GM18511 (cell line): ENCODE measurements at regions not wholly inside any gene's neighbourhood (a gene's known extent, or its start where the extent isn't known, plus 50 kb on each side); places are given as distances from the start of the nearest gene placed in this dataset.

ENCODE experiments used
- ATAC-seq: cut with Tn5 transposase; IDR thresholded peaks from one replicate; pipeline ENCODE4 v1.9.1; 2021; ENCODE audit warnings: mild to moderate bottlenecking, moderate library complexity; ENCODE audit not compliant: unreplicated experiment

- ATAC-seq, result no peak
These were observed 255.5 kb upstream of the PITX2 start for GRCh38 chr4:110878413-110878812.

DNA sequence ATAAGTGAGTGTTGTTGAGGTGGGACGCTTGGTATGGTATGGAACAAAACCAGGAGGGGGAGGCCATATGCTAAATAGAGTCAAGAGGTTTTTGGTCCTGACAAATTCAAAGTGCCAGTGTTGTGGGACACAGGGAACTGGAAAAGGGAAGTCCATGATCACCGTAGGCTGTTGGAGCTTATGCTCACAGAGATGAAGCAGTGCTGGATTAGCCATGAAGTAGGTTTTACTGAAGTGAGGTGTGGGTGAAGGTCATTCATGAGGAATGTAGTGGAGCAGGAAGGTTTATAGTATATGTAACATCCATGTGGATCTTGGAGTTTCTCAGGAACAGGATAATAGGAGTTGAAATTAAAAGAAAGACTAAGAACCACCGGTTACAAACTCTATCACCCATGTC is 256.1 kb upstream of the PITX2 start:
- no peak for ATAC-seq

DNA sequence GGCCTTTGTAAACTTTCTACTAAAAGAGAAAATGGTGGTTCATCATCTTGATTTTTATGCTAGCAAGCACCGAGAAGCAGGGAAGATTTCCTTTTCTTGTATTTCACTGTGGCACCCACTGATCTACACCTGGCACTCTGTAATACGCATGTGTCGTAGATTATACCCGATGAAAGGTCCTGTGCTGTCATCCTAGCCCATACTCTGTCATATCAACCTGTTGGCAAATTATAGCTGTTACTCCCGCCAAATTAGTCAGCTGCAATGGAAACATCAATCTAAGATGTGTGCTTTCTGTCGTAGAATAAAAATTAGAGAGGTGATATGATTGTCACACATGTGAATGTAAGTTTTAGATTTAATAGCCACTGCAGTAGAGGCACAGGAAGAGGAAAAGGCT is 263.4 kb upstream of the PITX2 start:
- ATAC-seq, result no peak

DNA sequence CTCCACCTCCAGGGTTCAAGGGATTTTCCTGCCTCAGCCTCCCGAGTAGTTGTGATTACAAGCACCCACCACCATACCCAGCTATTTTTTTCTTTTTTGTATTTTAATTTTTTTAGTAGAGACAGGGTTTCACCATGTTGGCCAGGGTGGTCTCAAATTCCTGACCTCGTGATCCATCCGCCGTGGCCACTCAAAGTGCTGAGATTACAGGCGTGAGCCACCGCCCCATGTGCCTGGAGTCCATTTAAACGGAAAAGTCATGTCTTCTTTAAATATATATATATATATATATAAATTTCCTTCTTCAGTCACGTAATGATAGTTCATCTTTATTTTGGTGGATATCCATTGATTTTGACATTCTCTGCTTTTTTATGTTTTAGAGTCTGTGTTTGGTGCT is 264.0 kb upstream of the PITX2 start:
- ATAC-seq, result no peak

DNA sequence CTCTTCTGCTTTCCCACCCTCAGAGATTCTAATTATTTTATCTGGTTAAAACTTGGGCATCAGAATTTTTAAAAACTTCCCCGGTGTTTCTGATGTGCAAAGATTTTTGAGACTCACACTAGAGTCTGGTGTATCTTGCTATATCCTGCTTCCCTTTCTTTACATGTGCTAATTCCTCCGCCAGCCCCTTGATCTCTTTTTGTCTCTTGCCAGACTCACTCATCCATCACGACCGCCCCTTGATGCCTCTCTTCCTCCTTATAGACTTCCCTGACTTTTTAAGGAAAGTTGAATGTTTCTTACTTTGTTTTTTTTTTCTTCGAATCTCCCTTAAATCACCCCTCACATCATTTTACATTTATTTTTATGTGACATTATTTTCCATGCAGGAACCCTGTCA is 274.9 kb upstream of the PITX2 start:
- ATAC-seq, result no peak

- ATAC-seq, result peak; percentile 86
These were observed 275.4 kb upstream of the PITX2 start for GRCh38 chr4:110898290-110898689.

GRCh38 chr4:110900213-110900769 is 277.4 kb upstream of the PITX2 start:
- ATAC-seq, result no peak

DNA sequence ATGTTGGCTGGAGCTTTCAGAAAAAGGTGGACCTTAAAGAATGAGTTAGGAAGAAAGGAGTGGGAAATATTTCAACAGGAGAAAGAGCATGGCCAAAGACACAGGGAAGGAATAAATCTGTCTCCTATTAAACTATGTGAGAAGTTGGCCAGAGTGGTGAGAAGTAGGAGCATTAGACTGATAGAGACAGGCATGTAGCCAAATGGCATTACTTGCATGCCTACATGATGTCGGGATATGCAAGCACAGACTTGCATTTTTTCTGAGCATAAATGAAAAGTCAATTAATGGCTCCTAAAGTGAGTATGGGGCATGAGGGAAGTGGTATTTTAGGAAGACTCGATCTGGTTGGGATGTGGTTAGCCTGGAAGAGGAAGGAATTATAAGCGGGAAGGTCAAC is 279.6 kb upstream of the PITX2 start:
- ATAC-seq, result no peak

- ATAC-seq, result no peak
These were observed 281.7 kb upstream of the PITX2 start for GRCh38 chr4:110904435-110905065.

- ATAC-seq, result no peak
These were observed 282.5 kb upstream of the PITX2 start for GRCh38 chr4:110905367-110905766.

GRCh38 chr4:110907801-110908313 is 285.0 kb upstream of the PITX2 start:
- ATAC-seq, result no peak

- ATAC-seq, result no peak
These were observed 291.9 kb upstream of the PITX2 start for GRCh38 chr4:110914791-110915190.

- no peak for ATAC-seq
These were observed 292.4 kb upstream of the PITX2 start for GRCh38 chr4:110915301-110915700.

GRCh38 chr4:110916505-110916904 is 293.6 kb upstream of the PITX2 start:
- no peak for ATAC-seq

GRCh38 chr4:110917835-110918234 is 295.0 kb upstream of the PITX2 start:
- ATAC-seq, result no peak

DNA sequence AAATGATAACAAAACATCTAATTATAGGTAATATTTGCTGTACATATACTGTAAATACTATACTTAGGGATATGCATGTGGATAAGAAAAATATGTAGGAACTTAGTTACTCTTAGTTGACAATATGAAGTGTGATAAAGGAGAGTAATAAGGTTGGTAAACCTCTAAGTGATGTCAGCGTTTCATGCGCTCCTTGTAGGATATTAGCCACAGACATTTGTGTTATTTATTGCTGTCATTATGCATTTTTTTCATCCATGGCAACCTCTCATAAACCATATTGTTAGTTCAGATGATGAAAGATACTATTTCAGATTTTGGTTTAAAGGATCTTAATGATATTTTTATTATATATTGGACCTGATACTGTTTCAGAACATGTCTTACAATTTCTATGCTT is 298.1 kb upstream of the PITX2 start:
- no peak for ATAC-seq

DNA sequence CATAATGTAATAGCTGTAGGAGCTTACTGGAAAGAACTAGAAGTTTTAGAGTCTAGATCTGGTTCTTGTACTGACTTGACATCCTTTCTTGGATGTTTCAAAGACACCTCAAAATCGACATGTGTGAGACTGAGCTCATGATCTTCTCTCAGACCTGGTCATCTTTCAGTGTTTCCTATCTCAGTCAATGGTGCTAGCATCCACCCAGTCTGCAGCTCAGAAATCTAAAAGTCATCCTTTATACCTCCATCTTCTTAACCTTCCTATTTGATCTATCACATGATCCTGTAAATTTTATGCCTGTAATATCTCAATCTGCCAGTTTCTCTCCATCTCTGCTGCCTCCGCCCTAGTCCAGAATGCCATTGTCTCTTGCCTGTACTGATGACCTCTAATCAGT is 301.9 kb upstream of the PITX2 start:
- ATAC-seq, result no peak

DNA sequence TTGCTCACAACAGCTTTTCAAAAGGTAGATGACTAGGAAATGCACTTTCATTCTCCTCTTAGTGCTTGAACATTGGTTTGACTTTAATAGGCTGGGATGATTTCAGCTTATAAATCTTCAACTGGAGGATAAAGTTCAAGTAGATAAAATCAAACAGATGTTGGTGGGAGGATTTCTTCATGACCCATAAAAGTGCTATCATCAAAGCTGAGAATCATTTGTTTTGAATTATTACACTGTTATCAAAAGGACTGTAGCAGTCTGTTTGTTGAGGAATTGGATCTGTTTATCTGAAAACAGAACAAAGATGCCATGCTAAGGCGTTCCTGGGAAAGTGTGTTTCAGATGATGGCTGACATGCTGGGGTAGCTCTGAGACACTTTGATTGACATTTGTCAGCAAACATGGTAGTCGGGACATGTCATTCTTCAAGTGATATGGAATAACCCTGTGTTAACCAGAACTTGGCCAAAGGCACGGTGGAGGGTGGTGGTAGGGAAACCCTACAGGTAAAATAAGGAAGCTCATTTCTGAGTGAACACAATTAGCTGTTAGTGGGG is 304.0 kb upstream of the PITX2 start:
- no peak for ATAC-seq

- ATAC-seq, result no peak
These were observed 310.5 kb upstream of the PITX2 start for GRCh38 chr4:110933341-110933740.

DNA sequence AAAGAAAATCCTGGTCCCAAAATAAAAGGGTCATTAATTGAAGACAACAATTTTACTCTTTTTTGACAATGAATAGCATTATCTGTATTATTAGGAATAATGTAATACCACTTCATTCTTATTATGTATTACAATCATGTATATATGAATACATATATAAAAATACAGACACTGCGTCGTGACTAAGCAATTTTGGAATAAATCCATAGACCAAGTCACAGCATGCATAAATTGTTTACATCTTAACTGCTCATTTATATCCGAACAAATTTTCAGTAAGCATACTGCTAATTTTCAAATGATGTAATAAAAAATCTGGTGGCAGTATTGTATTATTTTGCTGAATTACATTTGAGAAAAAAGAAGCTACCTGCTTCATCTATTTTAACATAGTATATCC is 321.6 kb upstream of the PITX2 start:
- ATAC-seq, result no peak

- ATAC-seq, result no peak
These were observed 322.7 kb upstream of the PITX2 start for GRCh38 chr4:110945600-110945999.

DNA sequence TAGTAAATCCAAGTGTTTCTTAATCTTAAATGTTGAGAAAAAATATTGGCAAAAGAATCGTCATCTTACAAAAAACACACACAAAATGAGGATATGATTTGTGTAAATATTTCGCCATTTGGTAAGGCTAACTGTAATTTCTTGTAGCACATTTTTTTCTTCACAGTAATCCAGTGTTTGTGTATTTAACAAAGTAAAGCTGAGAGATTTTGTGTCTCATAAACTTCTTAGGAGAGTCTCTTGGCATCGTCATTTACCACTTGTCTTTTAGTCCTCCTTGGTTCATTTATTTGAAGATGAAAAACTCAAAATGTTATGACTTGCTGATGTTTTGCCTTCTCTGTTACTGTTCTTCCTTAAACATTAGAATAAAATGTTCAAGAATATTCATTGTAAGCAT is 326.7 kb upstream of the PITX2 start:
- ATAC-seq, result no peak

DNA sequence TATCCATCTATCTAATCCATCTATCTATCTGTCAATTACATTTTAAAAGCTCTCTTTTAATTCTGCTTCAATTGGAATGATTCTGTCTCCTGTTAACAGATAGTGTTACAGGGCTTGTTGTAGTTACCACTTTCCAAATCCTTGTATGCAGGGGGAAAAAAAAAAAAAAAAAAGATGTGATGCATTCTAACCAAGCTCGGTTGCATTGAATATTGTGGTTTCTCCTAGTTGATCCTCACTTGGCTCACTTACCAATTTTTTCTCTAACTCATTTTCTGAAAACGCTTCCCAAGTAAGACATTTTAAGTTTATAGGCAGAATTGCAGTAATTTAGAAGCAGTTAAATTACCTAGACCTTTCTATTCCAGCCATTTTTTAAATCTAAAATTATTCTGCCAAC is 327.9 kb upstream of the PITX2 start:
- no peak for ATAC-seq
